Common myeloid progenitor, CD34-positive (primary cell): ENCODE measurements at regions not wholly inside any gene's neighbourhood (a gene's known extent, or its start where the extent isn't known, plus 50 kb on each side); places are given as distances from the start of the nearest gene placed in this dataset.

Experiments
- CTCF ChIA-PET: fragments of 350-600 bp; sonication (Branson Sonifier 250); formaldehyde crosslinking; loops from one replicate; lab custom pipeline; 2021; ENCODE audit warnings: antibody characterized with exemption; lab: Charles Lee
- POLR2A ChIA-PET: fragments of 350-600 bp; sonication (Branson Sonifier 250); formaldehyde crosslinking; loops from one replicate; lab custom pipeline; 2021; ENCODE audit warnings: antibody characterized with exemption; lab: Charles Lee
- DNase-seq, 3 donors: peaks; one replicate each; pipeline versions ENCODE4 v3.0.0 to v3.0.0-alpha.2; 2013
- H3K27ac ChIP-seq, 2 experiments: 1 replicate in 1 of 2; 2 replicates in 1 of 2; pipeline ENCODE4 v1.7.0; 2013; ENCODE audit warnings: inconsistent platforms in 2 of 2, low read length in 2 of 2, mild to moderate bottlenecking in 2 of 2, low read depth in 1 of 2, moderate library complexity in 1 of 2; ENCODE audit not compliant: severe bottlenecking in 2 of 2, insufficient read depth in 1 of 2, poor library complexity in 1 of 2
- H3K27me3 ChIP-seq, 5 experiments: replicated peaks in 2 of 5; 1 replicate in 3 of 5; 2 replicates in 2 of 5; pipeline versions ENCODE4 v1.6.1 to v1.7.0; 2013; ENCODE audit warnings: low read length in 4 of 5, mild to moderate bottlenecking in 2 of 5, moderate library complexity in 2 of 5, inconsistent platforms in 1 of 5; ENCODE audit not compliant: insufficient read depth in 5 of 5, control insufficient read depth in 4 of 5
- H3K36me3 ChIP-seq, 4 experiments: 1 replicate in 2 of 4; 2 replicates in 2 of 4; pipeline versions ENCODE4 v1.6.1 to v1.7.0; 2013; ENCODE audit warnings: low read length in 3 of 4, control low read depth in 1 of 4, mild to moderate bottlenecking in 1 of 4; ENCODE audit not compliant: control insufficient read depth in 4 of 4, insufficient read depth in 4 of 4
- H3K4me1 ChIP-seq, 4 experiments: 1 replicate in 3 of 4; 2 replicates in 1 of 4; pipeline versions ENCODE4 v1.6.1 to v1.7.1; 2013; ENCODE audit warnings: low read length in 3 of 4, mild to moderate bottlenecking in 3 of 4, control low read depth in 1 of 4, inconsistent platforms in 1 of 4, moderate library complexity in 1 of 4; ENCODE audit not compliant: control insufficient read depth in 4 of 4, insufficient read depth in 4 of 4; ENCODE audit errors: control extremely low read depth in 1 of 4
- H3K4me3 ChIP-seq, 7 experiments: 1 replicate in 4 of 7; 2 replicates in 3 of 7; pipeline versions ENCODE4 v1.5.1 to v1.7.0; 2013; ENCODE audit warnings: mild to moderate bottlenecking in 7 of 7, low read length in 6 of 7, moderate library complexity in 6 of 7, inconsistent platforms in 2 of 7, low read depth in 2 of 7, control low read depth in 1 of 7; ENCODE audit not compliant: insufficient read depth in 4 of 7, control insufficient read depth in 1 of 7; ENCODE audit errors: extremely low read depth in 1 of 7
- H3K9me3 ChIP-seq, 5 experiments: 1 replicate in 4 of 5; 2 replicates in 1 of 5; pipeline versions ENCODE4 v1.6.1 to v1.7.1; 2013; ENCODE audit warnings: low read length in 4 of 5, mild to moderate bottlenecking in 2 of 5, inconsistent platforms in 1 of 5, low read depth in 1 of 5, moderate library complexity in 1 of 5; ENCODE audit not compliant: control insufficient read depth in 4 of 5, insufficient read depth in 2 of 5; ENCODE audit errors: control extremely low read depth in 1 of 5
- WGBS: methylation state at CpG from one replicate; pipeline ENCODE4 v1.1.5; 2013; ENCODE audit not compliant: insufficient coverage; 5-methylcytosine and 5-hydroxymethylcytosine counted together

DNA sequence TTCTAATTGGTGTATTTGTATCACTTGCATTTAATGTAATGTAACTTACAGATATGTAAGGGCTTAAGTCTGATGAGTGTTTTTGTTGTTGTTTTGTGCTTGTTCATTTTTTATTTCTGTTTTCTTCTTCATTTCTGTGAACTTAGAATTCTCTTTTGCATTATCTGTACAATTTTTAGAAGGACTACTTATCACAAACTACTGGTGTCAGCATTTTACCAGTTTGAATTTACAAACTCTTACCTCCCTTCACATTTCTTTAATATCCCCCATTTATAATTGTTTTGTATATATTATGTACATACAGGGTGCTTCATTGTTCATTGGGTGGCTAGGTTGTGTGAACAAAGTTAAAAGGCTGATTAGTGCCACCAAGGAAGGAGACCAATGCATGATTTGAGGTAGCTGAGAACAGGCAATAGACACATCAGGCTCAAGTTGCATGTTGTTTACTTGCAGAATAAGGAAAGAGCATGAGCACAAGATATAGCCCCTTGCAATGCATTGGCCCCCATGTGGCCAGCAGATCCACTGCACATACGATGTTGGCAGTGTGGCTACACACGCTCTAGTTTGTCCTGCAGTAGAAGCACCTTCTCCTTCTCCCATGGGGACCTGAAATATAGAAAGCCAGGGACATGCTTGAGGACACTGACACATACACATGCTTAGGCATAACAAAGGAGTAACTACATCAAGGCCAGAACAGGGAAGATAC is 198.2 kb downstream of the CD8B2 start:
- no peak overlapping the region for H3K4me3 ChIP-seq
- H3K27me3 ChIP-seq, result no peaks in the 10 kb centered on the region
- DNase-seq, result no peak
- ChIA-PET CTCF (no interaction called here), POLR2A (no interaction called here)
- H3K27ac ChIP-seq, result no peak overlapping the region
- WGBS, result 95% methylated on average over 2 of the region's 2 CpGs
- no peaks in the 10 kb centered on the region for H3K4me1 ChIP-seq
- H3K9me3 ChIP-seq, result peaks cover 0 to 12% (median 2%) of the 10 kb centered on the region in 5 experiments
- H3K36me3 ChIP-seq, result no peaks in the 10 kb centered on the region

- no peaks in the 10 kb centered on the region for H3K36me3 ChIP-seq
- no peak overlapping the region for H3K27ac ChIP-seq
- POLR2A ChIA-PET, result no interaction called here
- WGBS, result no CpG with 5 or more reads among the region's 1 CpG
- H3K27me3 ChIP-seq, result no peaks in the 10 kb centered on the region
- H3K4me1 ChIP-seq, result no peaks in the 10 kb centered on the region
- H3K4me3 ChIP-seq, result no peak overlapping the region
- no peak for DNase-seq
- peaks cover 0 to 12% (median 2%) of the 10 kb centered on the region in 5 experiments for H3K9me3 ChIP-seq
- CTCF ChIA-PET, result no interaction called here
These were observed 199.2 kb downstream of the ST6GAL2 start for GRCh38 chr2:106686814-106687213.

- CTCF ChIA-PET, result no interaction called here
- no peak overlapping the region for H3K4me3 ChIP-seq
- DNase-seq, result no peak
These were observed 190.9 kb downstream of the ST6GAL2 start for GRCh38 chr2:106694964-106695470.

DNA sequence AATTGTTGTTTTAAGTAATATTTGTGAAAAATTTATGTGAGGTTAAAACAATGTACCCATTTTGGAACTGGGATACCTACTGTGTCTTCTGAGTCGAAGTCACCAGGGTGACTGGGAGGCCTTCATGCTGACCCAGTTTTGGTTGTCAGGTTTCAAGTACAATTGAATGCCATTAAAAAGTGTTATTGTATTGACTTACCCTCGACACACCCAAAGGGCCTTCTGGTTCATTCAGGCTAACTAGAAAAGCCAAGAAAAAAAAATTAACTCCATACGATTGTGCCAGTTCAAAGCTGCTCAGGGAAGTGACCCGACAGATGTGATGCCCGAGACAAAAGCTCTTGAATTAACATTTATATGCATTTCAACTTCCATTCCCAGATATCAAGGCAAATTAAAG is 190.0 kb downstream of the ST6GAL2 start:
- H3K4me1 ChIP-seq, result no peaks in the 10 kb centered on the region
- ChIA-PET POLR2A (no interaction called here), CTCF (no interaction called here)
- no peaks in the 10 kb centered on the region for H3K9me3 ChIP-seq
- H3K27ac ChIP-seq, result no peak overlapping the region
- H3K27me3 ChIP-seq, result no peaks in the 10 kb centered on the region
- DNase-seq, result no peak
- WGBS, result 88% methylated on average over 3 of the region's 5 CpGs
- H3K36me3 ChIP-seq, result no peaks in the 10 kb centered on the region
- H3K4me3 ChIP-seq, result no peak overlapping the region

More at GRCh38 chr2:106694964-106695470, 190.9 kb downstream of the ST6GAL2 start:
- Histone ChIP-seq H3K36me3 (no peaks in the 10 kb centered on the region), H3K27me3 (no peaks in the 10 kb centered on the region), H3K27ac (no peak overlapping the region), H3K4me1 (no peaks in the 10 kb centered on the region), H3K9me3 (no peaks in the 10 kb centered on the region)
- POLR2A ChIA-PET, result no interaction called here
- WGBS, result no CpG with 5 or more reads among the region's 4 CpGs

- ChIA-PET POLR2A (no interaction called here), CTCF (no interaction called here)
- Histone ChIP-seq H3K4me1 (no peaks in the 10 kb centered on the region), H3K9me3 (no peaks in the 10 kb centered on the region), H3K36me3 (no peaks in the 10 kb centered on the region), H3K27ac (no peak overlapping the region), H3K4me3 (no peak overlapping the region), H3K27me3 (no peaks in the 10 kb centered on the region)
- DNase-seq, result no peak
These were observed 185.4 kb downstream of the ST6GAL2 start for GRCh38 chr2:106700616-106701015.

DNA sequence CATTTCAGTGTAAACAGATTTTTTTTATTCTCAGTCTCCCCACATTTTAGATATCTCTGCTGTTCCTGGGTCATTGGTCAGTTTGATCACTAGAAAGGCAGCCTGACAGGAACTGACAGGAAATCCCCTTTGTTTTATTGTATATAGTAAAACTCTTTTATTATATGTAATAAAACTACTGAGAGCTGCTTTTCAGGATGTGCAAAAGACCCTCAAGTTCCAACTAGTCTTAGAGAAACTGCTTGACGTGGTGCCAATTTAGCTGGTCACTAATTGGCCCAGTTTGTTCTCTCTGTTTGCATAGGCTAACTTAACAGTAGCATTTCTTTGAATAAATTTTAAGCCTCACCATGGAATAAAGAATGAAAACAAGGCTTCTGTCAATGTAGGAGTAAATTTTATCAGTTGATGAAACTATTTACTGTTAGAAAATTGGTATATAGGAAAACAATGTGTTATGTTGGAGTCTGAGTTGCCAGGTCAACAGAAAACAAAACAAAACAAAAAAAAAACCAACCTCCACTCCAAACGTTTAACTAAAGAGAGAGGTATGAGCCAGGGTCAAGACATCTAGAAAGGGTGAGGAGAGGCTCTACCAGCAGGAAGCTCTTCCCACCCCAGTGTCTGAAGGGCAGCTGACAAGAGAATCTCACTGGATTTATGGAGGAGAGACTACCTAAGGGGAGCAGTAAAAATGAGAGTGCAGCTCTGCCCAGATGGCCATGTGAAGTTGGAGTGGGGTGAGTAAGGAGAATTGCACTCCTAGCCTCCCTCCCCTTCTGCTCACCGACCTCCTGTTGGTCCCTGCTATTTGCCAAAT is 184.6 kb downstream of the ST6GAL2 start:
- Histone ChIP-seq H3K36me3 (no peaks in the 10 kb centered on the region), H3K27ac (no peak overlapping the region), H3K4me1 (no peaks in the 10 kb centered on the region), H3K27me3 (no peaks in the 10 kb centered on the region), H3K4me3 (no peak overlapping the region), H3K9me3 (no peaks in the 10 kb centered on the region)
- 100% methylated on average over 1 of the region's 3 CpGs for WGBS
- no peak for DNase-seq
- POLR2A ChIA-PET, result no interaction called here
- CTCF ChIA-PET, result no interaction called here

GRCh38 chr2:106703161-106703560 is 182.8 kb downstream of the ST6GAL2 start:
- H3K4me3 ChIP-seq, result no peak overlapping the region
- no peak for DNase-seq
- no peaks in the 10 kb centered on the region for H3K36me3 ChIP-seq
- H3K27me3 ChIP-seq, result no peaks in the 10 kb centered on the region
- CTCF ChIA-PET, result no interaction called here
- 85% methylated on average over 5 of the region's 6 CpGs for WGBS
- no peaks in the 10 kb centered on the region for H3K9me3 ChIP-seq
- no peaks in the 10 kb centered on the region for H3K4me1 ChIP-seq
- no peak overlapping the region for H3K27ac ChIP-seq
- POLR2A ChIA-PET, result no interaction called here
